ENCODE measurements at regions not wholly inside any gene's neighbourhood (a gene's known extent, or its start where the extent isn't known, plus 50 kb on each side); places are given as distances from the start of the nearest gene placed in this dataset.

- no peak for DNase-seq (ENCODE audit: low read depth)
Observed at GRCh38 chrX:40182615-40183014, 84.9 kb upstream of the BCOR start.

- DNase-seq (ENCODE audit: low read depth), result no peak
Observed at GRCh38 chrX:40182095-40182494, 84.3 kb upstream of the BCOR start.

GRCh38 chrX:40179283-40179682, 81.5 kb upstream of the BCOR start:
- DNase-seq (ENCODE audit: low read depth), result no peak

- no peak for DNase-seq (ENCODE audit: low read depth)
Observed at GRCh38 chrX:40177942-40178715, 80.4 kb upstream of the BCOR start.

DNA sequence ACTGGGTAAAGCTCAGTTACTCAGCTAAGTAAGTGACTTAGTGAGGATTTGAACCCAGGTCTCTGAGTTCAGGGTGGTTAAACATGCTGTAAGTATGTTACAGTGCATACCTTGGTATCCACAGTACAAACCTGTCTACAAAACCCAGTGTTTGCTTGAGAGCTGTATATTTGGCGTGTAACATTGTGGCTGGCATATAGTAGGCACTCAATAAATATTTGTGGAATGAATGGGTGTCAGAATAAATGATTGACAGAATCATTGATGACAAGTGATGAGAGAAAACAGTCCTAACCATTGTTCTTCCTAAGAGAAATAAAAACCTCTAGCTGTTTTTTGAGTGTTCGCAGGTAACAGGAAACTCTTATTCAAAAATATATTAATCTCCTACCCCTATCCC, 79.7 kb upstream of the BCOR start:
- DNase-seq (ENCODE audit: low read depth), result no peak

DNA sequence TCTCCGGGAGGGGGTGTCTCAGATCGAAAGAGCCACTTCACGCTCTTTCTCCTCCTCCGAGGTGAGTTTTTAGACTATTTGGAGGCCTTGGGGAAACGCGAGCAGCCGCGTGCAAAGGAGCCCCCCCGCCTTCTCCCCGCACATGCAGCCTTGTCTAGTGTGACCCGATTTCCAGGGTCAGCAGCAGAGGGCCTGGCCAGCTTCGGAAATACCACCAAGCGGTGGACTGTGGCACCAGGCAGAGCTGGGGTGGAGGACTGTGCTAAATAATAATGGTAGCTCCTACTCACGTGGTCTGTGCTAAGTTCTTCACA, 79.3 kb upstream of the BCOR start:
- DNase-seq (ENCODE audit: low read depth), result no peak

DNA sequence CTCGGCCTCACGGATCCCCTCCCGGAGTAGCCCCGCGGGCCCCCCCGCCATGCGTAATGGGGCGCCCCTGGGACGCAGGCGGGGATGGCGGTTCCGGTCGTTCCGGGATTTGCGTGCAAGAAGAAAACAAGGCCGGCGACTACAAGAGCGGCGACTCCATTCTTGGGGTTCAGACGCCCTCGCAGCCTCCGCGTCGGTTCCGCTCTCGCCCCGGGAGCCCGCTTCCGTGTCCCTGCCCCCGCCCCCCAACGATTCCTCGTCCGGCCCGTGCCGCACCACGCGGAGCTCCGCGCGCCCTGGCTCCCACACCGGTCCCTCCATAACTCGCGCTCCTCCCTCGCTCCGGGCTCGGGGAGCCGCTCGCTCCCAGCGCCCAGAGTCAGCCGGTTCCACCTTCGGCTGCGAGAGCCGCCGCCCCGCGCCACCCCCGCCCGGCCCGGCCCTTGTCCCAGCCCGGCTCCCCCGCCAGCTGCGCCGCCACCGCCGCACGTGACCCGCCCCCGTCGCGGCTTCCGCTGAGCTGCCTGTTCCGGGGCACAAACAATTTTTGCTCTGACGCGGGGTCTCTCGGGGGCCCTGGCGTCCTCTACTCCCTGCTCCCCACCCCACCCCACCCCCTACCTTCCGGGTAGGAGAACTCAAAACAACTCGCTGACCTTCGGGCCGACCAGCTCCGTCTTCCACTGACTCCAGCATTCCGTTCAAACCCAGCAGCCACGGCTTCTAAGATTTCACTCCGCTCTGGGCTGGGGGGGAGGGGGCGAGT, 78.8 kb upstream of the BCOR start:
- peak; percentile 65 for DNase-seq (ENCODE audit: low read depth)

DNA sequence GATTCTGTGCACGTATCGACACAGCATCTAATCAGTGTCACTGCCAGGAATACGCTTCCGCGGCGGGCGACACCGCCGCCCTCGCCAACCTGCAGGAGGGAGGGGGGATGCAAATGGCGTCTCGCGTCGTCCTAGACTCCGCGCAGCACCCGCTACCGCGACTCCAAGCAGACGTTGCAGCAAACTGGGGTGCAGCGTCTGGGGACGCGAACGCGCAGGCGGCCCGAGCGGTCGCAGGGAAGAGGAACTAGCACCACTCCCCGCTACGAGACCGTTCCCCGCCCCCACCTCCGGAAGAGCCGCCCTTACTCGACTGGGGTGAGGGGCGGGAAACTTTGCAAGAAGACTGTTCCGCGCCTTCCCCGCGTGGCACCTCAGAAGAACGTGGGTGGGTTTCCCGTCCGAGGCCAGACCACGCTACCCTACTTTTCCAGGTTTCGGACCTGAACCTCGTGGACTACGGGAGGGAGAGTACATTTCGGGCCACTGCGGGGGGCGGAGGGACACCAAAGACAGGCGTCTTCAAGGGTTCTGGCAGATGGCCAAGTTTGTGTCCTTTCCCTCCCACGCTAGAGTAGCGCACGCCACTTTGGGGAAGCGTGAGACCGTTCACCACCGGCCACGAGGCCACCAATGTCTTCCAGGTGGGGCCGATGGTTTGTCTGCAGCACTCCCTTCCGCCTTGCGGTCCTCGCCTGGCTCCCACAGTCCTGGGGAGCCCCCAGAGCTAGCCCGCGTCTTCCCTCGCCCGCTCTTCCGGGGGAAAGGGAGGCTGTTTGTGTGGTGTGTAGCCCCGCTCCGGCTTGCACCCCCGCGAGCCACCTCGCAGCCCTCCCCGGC, 78.0 kb upstream of the BCOR start:
- no peak for DNase-seq (ENCODE audit: low read depth)

GRCh38 chrX:40174854-40175510, 77.2 kb upstream of the BCOR start:
- no peak for DNase-seq (ENCODE audit: low read depth)

GRCh38 chrX:40174001-40174853, 76.5 kb upstream of the BCOR start:
- DNase-seq (ENCODE audit: low read depth), result peak; percentile 56

DNA sequence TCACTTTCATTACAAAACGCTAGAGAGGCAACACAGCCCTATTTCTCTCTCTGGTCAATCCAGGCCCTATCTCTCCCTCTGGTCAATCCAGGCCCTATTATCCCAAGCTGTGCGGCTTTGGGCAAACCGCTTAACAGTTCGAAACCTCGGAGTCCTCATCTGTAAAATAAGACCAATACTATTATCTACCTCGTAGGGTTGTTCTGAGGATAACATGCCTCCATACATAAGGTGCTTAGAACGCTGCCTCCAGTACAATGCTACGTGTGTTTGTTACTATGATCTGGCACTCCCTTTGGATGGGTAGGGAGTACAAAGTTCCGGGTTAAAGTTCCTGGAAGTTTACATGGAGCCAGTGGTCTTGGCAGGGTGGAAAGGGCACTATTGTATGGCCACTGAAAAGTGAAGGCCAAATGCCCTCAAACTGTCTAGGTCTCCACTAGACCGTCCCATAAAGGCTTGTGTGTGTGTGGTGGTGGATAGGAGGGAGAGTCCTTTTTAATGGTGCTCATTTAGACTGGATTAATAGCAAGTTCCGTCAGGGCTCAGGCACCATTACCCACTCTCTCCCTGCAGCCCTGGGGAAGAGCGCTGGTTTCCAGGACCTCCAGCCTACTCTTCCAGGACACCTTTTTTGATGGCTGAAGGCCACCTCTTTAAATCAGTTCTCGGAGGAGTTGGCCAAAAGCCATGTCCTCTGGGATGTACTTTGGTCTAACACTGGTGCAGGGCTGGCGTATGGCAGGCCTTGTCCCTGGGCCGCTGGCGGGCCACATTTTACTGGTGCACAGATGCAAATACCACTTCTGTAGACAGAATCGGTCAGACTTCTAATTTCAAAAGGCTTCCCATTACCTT, 75.6 kb upstream of the BCOR start:
- DNase-seq (ENCODE audit: low read depth), result no peak

- DNase-seq (ENCODE audit: low read depth), result no peak
Observed at GRCh38 chrX:40172401-40173142, 74.8 kb upstream of the BCOR start.

- no peak for DNase-seq (ENCODE audit: low read depth)
Observed at GRCh38 chrX:40171513-40172400, 74.0 kb upstream of the BCOR start.

DNA sequence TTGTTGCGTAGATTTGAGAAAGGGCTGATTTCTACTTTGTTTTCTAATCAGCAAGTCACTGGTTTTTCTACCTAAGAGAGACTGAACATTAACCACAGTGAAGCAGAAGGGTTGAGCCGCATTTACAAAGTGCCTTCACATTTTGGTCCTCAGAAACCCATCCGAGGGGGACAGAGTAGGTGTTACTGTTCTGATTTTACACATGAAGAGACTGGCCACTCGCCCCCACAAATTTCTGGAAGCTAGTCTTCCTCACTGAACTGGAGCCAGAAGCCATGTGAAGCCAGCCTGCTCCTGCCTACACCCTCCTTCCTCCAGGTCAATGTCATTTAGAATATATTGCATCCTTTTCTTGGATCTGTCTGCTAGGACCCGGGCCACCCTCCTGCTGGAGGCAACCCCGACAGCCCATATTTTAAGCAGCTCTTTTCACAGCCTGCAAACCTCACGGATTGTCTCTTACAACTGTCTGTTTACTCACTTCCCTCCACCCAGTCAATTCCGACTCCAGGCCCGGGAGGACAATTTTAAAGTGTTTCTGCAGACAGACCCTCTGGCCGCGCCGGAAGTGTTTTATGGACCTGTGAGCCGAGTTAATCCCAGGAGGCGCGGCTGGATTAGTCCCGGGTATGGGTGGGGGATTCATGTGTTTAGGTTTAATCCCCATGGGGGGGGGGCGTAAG, 73.2 kb upstream of the BCOR start:
- DNase-seq (ENCODE audit: low read depth), result no peak

- DNase-seq (ENCODE audit: low read depth), result no peak
Observed at GRCh38 chrX:40169193-40170101, 71.7 kb upstream of the BCOR start.

DNA sequence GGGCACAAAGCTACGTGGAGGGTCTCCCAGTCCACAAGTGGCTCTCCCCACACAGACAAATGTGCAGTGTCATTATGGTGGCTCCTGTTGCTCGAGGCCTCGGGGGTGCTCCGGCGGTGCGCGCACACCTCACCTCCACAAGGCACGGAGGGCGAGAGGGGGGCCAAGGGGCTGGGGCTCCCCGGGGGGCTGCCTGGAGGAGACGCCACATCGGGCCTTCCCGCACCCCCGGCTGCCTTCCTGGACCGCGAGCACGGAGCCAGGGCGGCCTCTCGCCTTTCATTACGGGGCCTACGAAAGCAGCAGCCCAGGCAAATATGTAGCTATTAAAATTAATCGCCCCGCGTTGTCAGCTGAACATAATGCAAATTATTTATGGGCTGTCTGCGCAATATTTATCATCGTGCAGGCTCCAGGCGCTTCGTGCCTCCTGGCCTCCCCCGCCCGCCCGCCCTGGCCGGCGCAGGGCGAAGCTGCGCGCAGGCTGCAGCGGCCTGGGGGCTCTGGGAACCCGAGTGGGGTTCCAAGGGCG, 70.8 kb upstream of the BCOR start:
- no peak for DNase-seq (ENCODE audit: low read depth)
